Liver (tissue), 3 donors: ENCODE measurements at regions not wholly inside any gene's neighbourhood (a gene's known extent, or its start where the extent isn't known, plus 50 kb on each side); places are given as distances from the start of the nearest gene placed in this dataset.

ENCODE experiments used
- FOXA1 ChIP-seq: IDR thresholded peaks from 2 replicates; pipeline ENCODE4 v1.6.1; 2016; ENCODE audit warnings: antibody characterized with exemption
- FOXA2 ChIP-seq: IDR thresholded peaks from 2 replicates; pipeline ENCODE4 v1.6.1; 2016; ENCODE audit warnings: antibody characterized with exemption
- GABPA ChIP-seq, 2 donors: IDR thresholded peaks in 1 of 2; conservative IDR thresholded peaks in 1 of 2; 2 replicates each; pipeline ENCODE4 v1.6.1; 2016; ENCODE audit warnings: antibody characterized with exemption in 2 of 2, mild to moderate bottlenecking in 1 of 2, moderate library complexity in 1 of 2
- MAX ChIP-seq: IDR thresholded peaks from 2 replicates; pipeline ENCODE4 v1.6.1; 2016; ENCODE audit warnings: antibody characterized with exemption
- SP1 ChIP-seq: IDR thresholded peaks from 2 replicates; pipeline ENCODE4 v1.6.1; 2018; ENCODE audit warnings: antibody characterized with exemption, mild to moderate bottlenecking
- TAF1 ChIP-seq: conservative IDR thresholded peaks from 2 replicates; pipeline ENCODE4 v1.6.1; 2016; ENCODE audit warnings: antibody characterized with exemption, mild to moderate bottlenecking
- YY1 ChIP-seq: IDR thresholded peaks from 2 replicates; pipeline ENCODE4 v1.6.1; 2016; ENCODE audit warnings: antibody characterized with exemption, mild to moderate bottlenecking
- TF ChIP-seq, protein P1 (sequence below): fragments of 150-350 bp; IDR thresholded peaks from 2 replicates; pipeline ENCODE4 v1.5.1; 2017; ENCODE audit warnings: improper control_type of control experiment, low read depth, low read length; ENCODE audit not compliant: missing input control
- donor health status: healthy.
- donor health status: healthy.

DNA sequence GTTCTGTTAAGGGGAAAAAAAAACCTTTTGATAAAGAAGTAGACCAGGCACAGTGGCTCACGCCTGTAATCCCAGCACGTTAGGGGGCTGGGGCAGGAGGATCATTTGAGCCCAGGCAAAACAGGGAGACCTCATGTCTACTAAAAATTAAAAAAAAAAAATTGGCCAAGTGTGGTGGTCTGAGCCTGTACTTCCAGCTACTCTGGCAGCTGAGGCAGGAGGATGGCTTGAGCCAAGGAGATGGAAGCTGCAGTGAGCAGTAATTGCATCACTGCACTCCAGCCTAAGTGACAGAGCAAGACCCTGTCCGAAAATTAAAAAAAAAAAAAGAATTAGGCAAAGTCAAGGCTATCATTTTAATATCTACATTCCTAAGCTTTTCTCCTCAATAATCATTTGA lies 124.8 kb upstream of the CPM start:
- TF ChIP-seq GABPA (IDR thresholded peaks at IDR 0.05 in 1 of 2, conservative IDR thresholded peaks at IDR 0.05 in 1 of 2) = no peak
- TF ChIP-seq, protein P1, sequence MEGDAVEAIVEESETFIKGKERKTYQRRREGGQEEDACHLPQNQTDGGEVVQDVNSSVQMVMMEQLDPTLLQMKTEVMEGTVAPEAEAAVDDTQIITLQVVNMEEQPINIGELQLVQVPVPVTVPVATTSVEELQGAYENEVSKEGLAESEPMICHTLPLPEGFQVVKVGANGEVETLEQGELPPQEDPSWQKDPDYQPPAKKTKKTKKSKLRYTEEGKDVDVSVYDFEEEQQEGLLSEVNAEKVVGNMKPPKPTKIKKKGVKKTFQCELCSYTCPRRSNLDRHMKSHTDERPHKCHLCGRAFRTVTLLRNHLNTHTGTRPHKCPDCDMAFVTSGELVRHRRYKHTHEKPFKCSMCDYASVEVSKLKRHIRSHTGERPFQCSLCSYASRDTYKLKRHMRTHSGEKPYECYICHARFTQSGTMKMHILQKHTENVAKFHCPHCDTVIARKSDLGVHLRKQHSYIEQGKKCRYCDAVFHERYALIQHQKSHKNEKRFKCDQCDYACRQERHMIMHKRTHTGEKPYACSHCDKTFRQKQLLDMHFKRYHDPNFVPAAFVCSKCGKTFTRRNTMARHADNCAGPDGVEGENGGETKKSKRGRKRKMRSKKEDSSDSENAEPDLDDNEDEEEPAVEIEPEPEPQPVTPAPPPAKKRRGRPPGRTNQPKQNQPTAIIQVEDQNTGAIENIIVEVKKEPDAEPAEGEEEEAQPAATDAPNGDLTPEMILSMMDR = no peak
- no peak for TF ChIP-seq SP1
- no peak for TF ChIP-seq TAF1
- TF ChIP-seq FOXA2 = no peak
- no peak for TF ChIP-seq FOXA1
- TF ChIP-seq YY1 = no peak
- TF ChIP-seq MAX = no peak
